ENCODE measurements at regions not wholly inside any gene's neighbourhood (a gene's known extent, or its start where the extent isn't known, plus 50 kb on each side); places are given as distances from the start of the nearest gene placed in this dataset.

DNA sequence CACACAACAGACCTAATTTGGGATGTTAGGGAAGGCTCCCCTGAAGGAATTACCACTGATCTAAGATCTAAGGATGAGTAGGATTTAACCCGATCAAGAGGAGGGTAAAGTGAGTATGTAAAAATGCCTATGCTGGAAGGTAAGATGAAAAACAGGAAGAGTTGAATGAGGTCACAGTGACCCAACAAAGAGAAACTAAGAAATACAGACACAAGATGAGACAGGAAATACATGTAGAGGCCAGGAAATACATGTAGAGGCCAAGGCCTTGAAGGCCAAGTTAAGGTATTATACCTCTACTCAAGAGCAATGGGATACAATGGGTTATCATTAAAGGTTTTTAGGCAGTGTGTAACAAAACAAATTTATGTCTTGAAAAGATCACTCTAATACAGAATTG is 131.6 kb upstream of the TANK start:
- TF ChIP-seq, protein P1, sequence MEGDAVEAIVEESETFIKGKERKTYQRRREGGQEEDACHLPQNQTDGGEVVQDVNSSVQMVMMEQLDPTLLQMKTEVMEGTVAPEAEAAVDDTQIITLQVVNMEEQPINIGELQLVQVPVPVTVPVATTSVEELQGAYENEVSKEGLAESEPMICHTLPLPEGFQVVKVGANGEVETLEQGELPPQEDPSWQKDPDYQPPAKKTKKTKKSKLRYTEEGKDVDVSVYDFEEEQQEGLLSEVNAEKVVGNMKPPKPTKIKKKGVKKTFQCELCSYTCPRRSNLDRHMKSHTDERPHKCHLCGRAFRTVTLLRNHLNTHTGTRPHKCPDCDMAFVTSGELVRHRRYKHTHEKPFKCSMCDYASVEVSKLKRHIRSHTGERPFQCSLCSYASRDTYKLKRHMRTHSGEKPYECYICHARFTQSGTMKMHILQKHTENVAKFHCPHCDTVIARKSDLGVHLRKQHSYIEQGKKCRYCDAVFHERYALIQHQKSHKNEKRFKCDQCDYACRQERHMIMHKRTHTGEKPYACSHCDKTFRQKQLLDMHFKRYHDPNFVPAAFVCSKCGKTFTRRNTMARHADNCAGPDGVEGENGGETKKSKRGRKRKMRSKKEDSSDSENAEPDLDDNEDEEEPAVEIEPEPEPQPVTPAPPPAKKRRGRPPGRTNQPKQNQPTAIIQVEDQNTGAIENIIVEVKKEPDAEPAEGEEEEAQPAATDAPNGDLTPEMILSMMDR (IDR thresholded peaks at IDR 0.05; ENCODE audit: low read length), result no peak
- TF ChIP-seq EZH2 (IDR thresholded peaks at IDR 0.05; ENCODE audit: borderline replicate concordance, low read length), result no peak
